ENCODE measurements at regions not wholly inside any gene's neighbourhood (a gene's known extent, or its start where the extent isn't known, plus 50 kb on each side); places are given as distances from the start of the nearest gene placed in this dataset.
"Not testable (repeated sequence)": the region's sequence is repeated elsewhere in the genome, so short reads cannot be mapped to it uniquely, and the experiment has no call there.

GRCh38 chr2:121133551-121134319, 151.3 kb downstream of the TFCP2L1 start:
- no peak for DNase-seq (ENCODE audit: low read depth)

DNA sequence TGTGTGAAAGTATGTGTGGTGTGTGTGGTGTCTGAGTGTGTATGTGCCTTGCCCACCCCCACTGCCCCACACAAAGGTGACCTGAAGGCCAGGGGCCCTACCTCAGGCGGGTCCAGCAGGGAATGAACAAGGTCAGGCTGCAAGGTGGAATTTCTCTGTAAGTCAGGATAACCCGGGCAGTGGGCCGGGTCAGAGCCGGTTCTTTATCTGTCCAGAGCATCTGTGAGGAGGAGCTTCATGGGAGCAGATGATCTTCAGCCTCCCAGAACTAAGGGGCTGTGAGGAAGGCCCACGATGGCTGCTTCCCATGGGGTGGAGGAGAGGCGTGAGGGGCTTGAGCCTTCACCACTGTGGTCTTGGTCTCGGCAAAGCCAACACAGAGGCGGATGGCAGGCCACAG, 150.3 kb downstream of the TFCP2L1 start:
- DNase-seq (ENCODE audit: low read depth) = no peak

GRCh38 chr2:121135168-121135853, 149.7 kb downstream of the TFCP2L1 start:
- no peak for DNase-seq (ENCODE audit: low read depth)

GRCh38 chr2:121136323-121136722, 148.7 kb downstream of the TFCP2L1 start:
- DNase-seq (ENCODE audit: low read depth) = no peak

GRCh38 chr2:121137571-121137970, 147.4 kb downstream of the TFCP2L1 start:
- DNase-seq (ENCODE audit: low read depth) = no peak

DNA sequence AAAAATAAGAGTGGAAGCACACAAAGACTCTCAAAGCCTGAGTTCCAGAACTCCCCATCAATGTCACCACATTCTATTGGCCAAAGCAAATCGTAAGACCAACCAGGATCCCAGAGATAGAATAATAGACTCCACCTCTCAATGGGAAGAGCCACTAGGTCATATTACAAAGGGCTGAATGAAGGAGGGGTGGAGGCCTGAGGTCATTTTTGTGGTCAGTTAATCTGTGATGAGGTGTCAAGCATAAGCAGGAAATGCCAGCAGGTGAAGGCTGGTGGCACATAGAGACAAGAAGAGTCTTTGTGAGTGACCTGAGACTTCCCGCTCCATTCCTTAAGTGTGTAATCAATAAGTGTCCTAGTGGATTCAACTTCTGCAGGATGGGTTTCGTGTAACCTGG, 144.3 kb downstream of the TFCP2L1 start:
- DNase-seq (ENCODE audit: low read depth) = no peak

DNA sequence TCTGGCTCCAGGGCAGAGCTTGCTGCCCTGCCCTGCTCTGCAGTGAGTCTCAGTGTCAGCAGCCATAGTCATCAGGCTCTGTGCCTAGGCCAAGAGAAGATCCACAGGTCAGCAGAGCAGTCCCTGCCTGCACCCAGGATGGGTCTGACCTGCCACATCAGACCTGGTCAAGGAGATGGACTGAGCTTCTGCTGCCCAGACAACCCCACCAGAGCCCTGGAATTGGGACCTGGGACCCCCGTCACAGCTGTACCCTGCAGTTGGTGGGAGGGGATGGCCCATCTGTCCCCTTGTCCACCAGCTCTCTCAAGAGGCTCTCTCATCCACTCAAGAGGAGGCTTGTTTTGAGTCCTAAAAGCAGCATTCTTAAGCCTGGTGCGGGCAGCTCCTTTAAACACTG, 142.6 kb downstream of the TFCP2L1 start:
- no peak for DNase-seq (ENCODE audit: low read depth)

- DNase-seq (ENCODE audit: low read depth) = no peak
Observed at GRCh38 chr2:121144111-121144510, 140.9 kb downstream of the TFCP2L1 start.

GRCh38 chr2:121146630-121147029, 138.4 kb downstream of the TFCP2L1 start:
- DNase-seq (ENCODE audit: low read depth) = no peak

GRCh38 chr2:121147766-121148165, 137.2 kb downstream of the TFCP2L1 start:
- no peak for DNase-seq (ENCODE audit: low read depth)

DNA sequence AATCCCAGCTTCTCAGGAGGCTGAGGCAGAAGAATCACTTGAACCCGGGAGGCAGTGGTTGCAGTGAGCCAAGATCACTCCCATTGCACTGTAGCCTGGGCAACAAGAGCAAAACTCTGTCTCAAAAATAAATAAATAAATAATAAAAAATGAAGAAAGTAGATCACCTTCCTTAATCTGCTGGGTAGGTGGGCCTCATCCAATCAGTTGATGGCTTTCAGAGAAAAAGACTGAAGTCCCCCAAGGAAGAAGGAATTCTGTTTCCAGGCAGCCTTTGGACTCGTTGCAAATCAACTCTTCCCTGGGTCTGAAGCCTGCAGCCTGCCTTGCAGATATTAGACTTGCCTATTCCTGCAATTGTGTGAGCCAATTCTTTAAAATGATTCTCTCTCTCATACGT, 136.5 kb downstream of the TFCP2L1 start:
- no peak for DNase-seq (ENCODE audit: low read depth)

- DNase-seq (ENCODE audit: low read depth) = no peak
Observed at GRCh38 chr2:121149384-121149783, 135.6 kb downstream of the TFCP2L1 start.

- no peak for DNase-seq (ENCODE audit: low read depth)
Observed at GRCh38 chr2:121150126-121150525, 134.9 kb downstream of the TFCP2L1 start.

- DNase-seq (ENCODE audit: low read depth) = no peak
Observed at GRCh38 chr2:121150713-121151112, 134.3 kb downstream of the TFCP2L1 start.

GRCh38 chr2:121151311-121152109, 133.5 kb downstream of the TFCP2L1 start:
- DNase-seq (ENCODE audit: low read depth) = no peak

DNA sequence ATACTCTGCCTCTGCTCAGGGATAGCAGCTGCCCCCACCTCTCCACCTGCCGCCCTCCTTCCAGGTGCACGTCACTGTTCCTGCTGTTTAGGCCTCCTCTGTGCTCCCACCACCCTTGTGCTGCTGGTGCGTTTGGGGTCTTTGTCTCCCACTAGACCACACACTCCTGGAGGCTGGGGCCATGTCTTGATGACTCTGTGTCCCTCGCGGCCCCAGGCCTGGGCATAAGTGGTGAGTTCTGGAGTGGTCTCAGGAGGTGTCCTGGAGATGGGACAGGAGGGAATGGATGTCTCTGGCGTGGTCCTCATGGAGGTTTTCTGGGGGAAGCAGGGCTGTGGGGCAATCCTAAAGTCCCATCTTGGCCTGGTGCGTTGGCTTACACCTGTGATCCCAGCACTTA, 132.1 kb downstream of the TFCP2L1 start:
- DNase-seq (ENCODE audit: low read depth) = no peak

DNA sequence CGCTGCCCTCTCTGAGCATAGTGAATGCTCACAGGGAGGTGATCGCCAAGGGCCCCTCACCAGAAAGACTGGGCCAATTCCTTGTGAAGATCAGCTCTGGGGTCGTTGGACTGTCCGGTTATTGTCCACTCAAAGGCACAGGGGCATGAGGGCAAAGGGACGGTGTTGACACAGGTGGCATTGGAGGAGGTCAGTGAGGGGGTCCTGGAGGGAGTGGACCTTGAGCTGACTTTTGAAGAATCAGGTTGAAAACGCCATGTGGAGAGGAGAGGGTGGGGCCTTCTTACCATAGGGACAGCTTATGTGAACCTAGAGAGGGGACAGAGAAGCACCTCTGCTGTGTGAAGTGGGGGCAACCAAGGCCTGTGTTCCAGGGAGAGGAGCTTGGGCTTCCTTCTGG, 131.5 kb downstream of the TFCP2L1 start:
- no peak for DNase-seq (ENCODE audit: low read depth)

DNA sequence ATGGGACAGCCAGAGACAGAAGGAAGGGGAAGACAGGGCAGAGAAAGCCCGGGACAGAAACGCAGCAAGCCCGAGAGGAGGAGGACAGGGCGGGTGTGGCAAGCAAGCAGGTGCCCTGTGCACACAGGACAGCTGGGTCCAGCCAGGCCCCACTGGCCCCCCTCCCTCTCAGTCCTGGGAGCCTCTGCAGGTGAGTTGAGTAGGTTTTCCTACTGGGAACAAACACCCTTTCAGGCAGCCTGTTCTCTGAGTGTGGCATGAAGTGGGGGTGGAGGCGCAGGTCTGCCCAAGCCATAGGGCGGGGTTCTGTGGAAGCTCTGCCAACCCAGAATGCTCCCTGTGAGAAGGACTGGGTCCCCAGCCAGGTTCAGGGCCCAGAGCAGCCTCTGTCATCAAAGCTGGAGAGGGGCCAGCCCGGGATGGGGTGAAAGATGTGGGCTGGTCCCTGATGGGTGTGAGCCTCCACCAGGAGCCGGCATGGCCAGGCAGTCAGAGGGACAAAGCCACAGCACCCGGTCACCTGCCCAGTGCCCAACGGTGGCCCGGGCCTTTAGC, 129.4 kb downstream of the TFCP2L1 start:
- DNase-seq (ENCODE audit: low read depth) = no peak

DNA sequence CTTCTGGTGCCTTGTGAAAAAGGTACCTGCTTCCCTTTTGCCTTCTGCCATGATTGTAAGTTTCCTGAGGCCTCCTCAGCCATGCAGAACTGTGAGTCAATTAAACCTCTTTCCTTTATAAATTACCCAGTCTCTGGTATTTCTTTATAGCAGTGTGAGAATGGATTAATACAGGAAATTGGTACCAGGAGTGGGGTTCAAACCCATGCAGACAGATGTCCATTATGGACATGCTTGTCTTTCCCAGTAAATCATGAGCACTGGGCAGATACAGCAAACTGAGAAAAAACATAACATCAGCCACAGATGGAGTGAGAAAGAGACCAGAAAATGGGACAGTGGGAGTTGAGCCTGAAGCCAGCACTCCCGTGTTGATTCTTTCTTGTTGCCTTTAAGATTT, 127.5 kb downstream of the TFCP2L1 start:
- DNase-seq (ENCODE audit: low read depth) = not testable (repeated sequence)

DNA sequence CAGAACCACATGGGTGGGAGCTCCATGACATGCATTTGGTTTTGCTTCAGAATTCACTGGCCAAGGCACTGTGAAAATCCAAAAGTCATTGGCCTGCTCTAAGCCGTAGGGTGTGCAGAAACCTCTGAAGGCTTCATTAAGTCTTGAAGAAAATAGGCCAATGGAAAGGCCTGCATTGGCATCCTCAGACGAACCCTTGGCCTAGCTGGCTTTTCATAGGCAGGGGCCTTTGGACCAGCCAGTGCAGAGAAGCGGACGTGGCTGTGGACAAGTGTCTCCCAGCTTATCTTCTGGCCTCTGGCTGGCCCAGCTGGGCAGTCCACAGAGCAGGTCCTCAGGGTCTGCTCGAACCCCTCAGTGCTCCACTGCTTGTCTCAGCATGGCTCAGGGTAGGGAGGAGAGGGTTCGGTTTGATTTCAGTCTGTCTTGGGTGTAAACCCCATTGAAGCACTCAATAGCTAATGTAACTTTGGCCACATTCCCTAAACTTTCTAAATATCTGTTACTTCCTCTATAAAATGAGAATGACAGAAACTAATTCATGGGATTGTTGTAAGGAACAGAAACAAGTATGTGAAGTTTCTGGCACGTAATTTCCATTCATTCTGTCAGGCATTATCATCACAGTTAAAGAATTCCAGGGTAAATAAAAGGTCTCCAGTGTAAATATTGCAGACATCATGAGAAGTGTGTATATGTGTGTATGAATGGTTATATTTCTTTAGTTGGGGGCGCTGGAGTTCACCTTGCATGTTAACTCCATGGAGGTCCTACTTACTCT, 125.5 kb downstream of the TFCP2L1 start:
- DNase-seq (ENCODE audit: low read depth) = no peak

- DNase-seq (ENCODE audit: low read depth) = no peak
Observed at GRCh38 chr2:121160366-121160765, 124.6 kb downstream of the TFCP2L1 start.

DNA sequence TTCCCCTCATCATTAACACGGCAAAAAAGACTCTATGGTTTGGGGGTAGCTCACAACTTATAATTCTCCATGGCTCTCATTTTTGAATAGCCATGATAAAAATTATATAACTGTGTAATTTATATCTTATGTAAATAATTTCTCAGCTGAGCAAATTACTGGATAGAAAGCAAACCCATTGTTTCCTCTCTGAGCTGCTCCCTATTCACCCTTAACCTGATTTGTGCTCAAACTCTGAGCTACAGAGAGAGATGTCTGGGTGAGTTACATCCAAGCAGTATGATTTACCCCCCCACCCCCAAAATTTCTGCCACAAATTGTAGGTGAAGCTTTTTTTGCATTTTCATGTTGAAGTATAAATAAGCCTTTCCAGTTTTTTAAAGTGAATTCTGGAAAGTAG, 123.7 kb downstream of the TFCP2L1 start:
- no peak for DNase-seq (ENCODE audit: low read depth)
